AG04450 (cell line): ENCODE measurements at regions not wholly inside any gene's neighbourhood (a gene's known extent, or its start where the extent isn't known, plus 50 kb on each side); places are given as distances from the start of the nearest gene placed in this dataset.

Experiments
- CTCF ChIA-PET: fragments of 300-600, 350-600 bp; formaldehyde crosslinking; extraction: SDS; loops from one replicate; lab custom pipeline; 2022; ENCODE audit warnings: antibody characterized with exemption, inconsistent platforms; lab: Charles Lee
- POLR2A ChIA-PET: fragments of 350-600 bp; formaldehyde crosslinking; extraction: SDS; loops from one replicate; lab custom pipeline; 2021; ENCODE audit warnings: antibody characterized with exemption, inconsistent platforms; lab: Yijun Ruan, JAX
- DNase-seq: peaks from one replicate; pipeline ENCODE4 v3.0.0-alpha.2; 2011; ENCODE audit warnings: low read depth, low spot score
- H3K27ac ChIP-seq: one replicate; pipeline ENCODE4 v1.5.1; 2012; ENCODE audit warnings: low read depth, low read length, control low read depth
- H3K27me3 ChIP-seq: one replicate; pipeline ENCODE4 v1.6.0; 2012; ENCODE audit warnings: low read length; ENCODE audit not compliant: control insufficient read depth, insufficient read depth
- H3K4me3 ChIP-seq: 2 replicates; pipeline ENCODE4 v1.5.1; 2011; ENCODE audit warnings: mild to moderate bottlenecking, low read depth, low read length, control low read depth
- H3K9me3 ChIP-seq: 2 replicates; pipeline ENCODE4 v1.5.1; 2012; ENCODE audit warnings: low read length; ENCODE audit not compliant: control insufficient read depth, insufficient read depth
- TF ChIP-seq, protein P1 (sequence below): IDR thresholded peaks from 2 replicates; pipeline ENCODE4 v1.5.1; 2011; ENCODE audit warnings: low read depth, low read length, control low read depth, inconsistent platforms

DNA sequence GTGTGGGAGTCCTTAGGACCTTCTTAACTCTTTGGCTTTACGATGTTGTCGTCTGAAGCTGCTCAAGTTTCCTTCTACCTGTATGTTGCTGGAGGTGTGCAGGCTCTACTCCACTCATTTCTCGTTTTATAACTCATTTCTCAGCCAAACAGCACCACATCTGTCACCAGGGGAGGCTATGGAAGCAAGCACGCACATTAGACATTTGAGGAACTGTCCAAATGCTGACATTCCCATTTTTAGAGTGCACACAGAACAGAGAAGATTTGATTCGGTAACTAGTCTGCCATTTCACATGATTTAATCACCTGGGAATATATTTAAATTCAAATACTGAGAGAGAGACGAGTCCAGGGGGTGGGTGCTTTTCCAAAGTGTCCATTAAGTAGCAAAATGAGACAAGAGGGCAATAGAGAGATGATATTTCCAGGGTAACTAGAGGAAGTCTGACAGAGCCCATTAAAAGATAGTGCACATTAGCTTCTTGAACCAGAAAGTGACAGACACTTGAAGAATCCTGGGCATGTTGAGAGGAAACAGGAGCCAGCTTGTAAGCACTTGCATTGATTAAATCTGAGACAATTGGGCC is 793.3 kb downstream of the TDRD15 start:
- no peak overlapping the region for H3K4me3 ChIP-seq
- ChIA-PET CTCF (no interaction called here), POLR2A (no interaction called here)
- TF ChIP-seq, protein P1, sequence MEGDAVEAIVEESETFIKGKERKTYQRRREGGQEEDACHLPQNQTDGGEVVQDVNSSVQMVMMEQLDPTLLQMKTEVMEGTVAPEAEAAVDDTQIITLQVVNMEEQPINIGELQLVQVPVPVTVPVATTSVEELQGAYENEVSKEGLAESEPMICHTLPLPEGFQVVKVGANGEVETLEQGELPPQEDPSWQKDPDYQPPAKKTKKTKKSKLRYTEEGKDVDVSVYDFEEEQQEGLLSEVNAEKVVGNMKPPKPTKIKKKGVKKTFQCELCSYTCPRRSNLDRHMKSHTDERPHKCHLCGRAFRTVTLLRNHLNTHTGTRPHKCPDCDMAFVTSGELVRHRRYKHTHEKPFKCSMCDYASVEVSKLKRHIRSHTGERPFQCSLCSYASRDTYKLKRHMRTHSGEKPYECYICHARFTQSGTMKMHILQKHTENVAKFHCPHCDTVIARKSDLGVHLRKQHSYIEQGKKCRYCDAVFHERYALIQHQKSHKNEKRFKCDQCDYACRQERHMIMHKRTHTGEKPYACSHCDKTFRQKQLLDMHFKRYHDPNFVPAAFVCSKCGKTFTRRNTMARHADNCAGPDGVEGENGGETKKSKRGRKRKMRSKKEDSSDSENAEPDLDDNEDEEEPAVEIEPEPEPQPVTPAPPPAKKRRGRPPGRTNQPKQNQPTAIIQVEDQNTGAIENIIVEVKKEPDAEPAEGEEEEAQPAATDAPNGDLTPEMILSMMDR, result 0 out of 2 replicates have a peak, but pooled peaks have one; percentile 11
- no peak for DNase-seq
- no peak overlapping the region for H3K27ac ChIP-seq
- H3K27me3 ChIP-seq, result no peaks in the 10 kb centered on the region
- no peaks in the 10 kb centered on the region for H3K9me3 ChIP-seq

DNA sequence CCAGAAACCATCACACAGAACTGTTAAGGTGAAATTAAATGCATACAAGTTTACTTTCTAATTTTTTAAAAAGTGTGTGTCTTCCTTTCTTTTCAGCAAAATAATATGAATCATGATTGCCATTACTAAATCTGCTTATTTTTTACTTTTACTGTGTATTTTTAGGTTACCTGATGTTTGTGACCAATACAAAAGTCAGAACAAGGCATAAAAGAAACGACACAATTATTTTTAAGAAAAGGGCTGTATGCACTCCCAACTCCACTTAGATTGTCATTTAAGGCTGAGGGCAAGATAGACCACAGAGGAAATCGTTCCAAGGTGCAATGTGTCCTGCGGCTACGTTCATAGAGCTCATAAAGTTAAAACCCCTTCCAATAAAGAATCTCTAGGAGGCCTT is 797.0 kb downstream of the TDRD15 start:
- no peaks in the 10 kb centered on the region for H3K27me3 ChIP-seq
- TF ChIP-seq, protein P1, result no peak
- ChIA-PET CTCF (interaction anchor here (0.7 kb wide), 1 partner anchor 14 kb away, joined by 9 read pairs; no protein-coding TSS in a partner anchor), POLR2A (no interaction called here)
- H3K27ac ChIP-seq, result no peak overlapping the region
- no peak overlapping the region for H3K4me3 ChIP-seq
- H3K9me3 ChIP-seq, result no peaks in the 10 kb centered on the region
- DNase-seq, result no peak

DNA sequence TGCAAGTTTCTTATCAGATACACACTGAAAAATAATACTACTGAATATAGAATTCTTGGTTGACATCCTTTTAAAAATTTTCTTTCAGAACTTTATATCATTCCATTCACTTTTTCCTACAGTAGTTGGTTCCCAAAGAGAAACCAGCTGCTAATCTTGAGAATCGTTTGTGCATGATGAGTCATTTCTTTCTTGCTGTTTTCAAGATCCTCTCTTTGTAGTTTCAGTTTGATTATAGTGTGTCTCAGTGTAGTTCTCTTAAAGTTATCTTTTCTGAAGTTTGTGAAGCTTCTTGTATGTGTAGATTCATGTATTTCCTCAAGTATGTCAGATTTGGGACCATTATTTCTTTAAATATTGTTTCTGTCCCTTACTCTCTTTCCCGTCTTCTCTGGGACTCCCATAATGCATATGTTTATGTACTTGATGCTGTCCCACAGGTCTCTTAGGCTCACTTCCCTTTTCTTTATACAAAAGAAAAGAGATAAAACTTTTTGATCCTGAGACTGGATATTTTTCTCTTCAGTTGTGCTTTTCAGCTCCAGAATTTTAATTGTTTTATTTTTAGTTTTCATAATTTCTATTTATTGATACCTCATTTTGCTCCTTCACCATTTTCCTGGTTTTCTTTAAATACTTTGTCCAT is 801.0 kb downstream of the TDRD15 start:
- ChIA-PET POLR2A (no interaction called here), CTCF (no interaction called here)
- Histone ChIP-seq H3K27me3 (no peaks in the 10 kb centered on the region), H3K4me3 (no peak overlapping the region), H3K9me3 (no peaks in the 10 kb centered on the region), H3K27ac (no peak overlapping the region)
- no peak for DNase-seq
- TF ChIP-seq, protein P1, result no peak

DNA sequence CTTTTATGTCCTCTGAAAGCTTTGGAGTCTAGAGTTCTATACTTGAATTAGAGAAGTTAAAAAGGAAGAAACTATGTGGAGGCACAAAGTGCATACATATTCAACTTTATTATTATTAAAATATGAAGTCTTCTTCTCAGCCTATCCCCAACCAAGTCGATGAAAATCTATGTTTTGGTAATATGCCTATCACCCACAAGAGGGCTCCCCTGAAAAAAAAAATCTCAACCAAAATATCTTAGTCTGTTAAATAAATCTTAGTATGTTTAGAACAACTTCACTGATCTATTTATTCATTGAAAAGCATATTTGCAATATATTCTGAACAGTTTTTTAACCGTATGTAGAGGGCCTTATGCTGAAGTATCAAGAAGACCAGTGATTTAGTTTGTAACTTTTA is 804.5 kb downstream of the TDRD15 start:
- TF ChIP-seq, protein P1, result peak; percentile 32
- H3K9me3 ChIP-seq, result no peaks in the 10 kb centered on the region
- H3K27me3 ChIP-seq, result no peaks in the 10 kb centered on the region
- no peak overlapping the region for H3K27ac ChIP-seq
- CTCF ChIA-PET, result interaction anchor here (0.8 kb wide), 1 partner anchor 159 kb away, joined by 3 read pairs; no protein-coding TSS in a partner anchor
- POLR2A ChIA-PET, result no interaction called here
- no peak for DNase-seq
- no peak overlapping the region for H3K4me3 ChIP-seq

DNA sequence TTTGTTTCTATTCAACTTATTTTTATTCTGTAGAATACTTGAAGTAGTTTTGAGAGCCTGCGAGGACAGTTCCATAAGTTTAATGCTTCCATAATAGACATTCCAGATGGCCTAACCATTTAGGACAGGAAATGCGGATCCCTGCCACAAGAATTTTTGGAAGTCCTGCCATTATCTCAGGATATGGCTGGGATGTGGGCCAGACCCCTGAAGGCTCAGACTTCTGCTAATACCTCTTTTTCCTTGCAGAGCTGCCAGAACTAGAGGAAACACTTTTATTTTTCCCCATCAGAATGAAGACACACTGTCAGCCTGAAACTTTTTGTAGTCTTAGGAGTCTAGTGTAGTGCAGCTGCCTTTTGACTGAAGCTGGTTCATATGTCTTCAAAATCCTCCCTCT is 806.5 kb downstream of the TDRD15 start:
- TF ChIP-seq, protein P1, result no peak
- H3K27ac ChIP-seq, result no peak overlapping the region

More for the DNA sequence above, 806.5 kb downstream of the TDRD15 start:
- Histone ChIP-seq H3K27me3 (no peaks in the 10 kb centered on the region), H3K9me3 (no peaks in the 10 kb centered on the region), H3K4me3 (no peak overlapping the region)
- ChIA-PET CTCF (no interaction called here), POLR2A (no interaction called here)
- no peak for DNase-seq
